Naive thymus-derived CD4-positive, alpha-beta T cell (primary cell): ENCODE measurements at regions not wholly inside any gene's neighbourhood (a gene's known extent, or its start where the extent isn't known, plus 50 kb on each side); places are given as distances from the start of the nearest gene placed in this dataset.

Source experiments
- ATAC-seq: fragments of 150-1000 bp; cut with Tn5 transposase; 2 replicates; pipeline ENCODE4 v1.10.0; 2021; ENCODE audit warnings: mild to moderate bottlenecking, moderate library complexity
- CTCF ChIA-PET: fragments of 350-600 bp; sonication (Branson Sonifier 250); formaldehyde crosslinking; loops from one replicate; lab custom pipeline; 2021; ENCODE audit warnings: antibody characterized with exemption; lab: Charles Lee
- POLR2A ChIA-PET: fragments of 350-600 bp; sonication (Branson Sonifier 250); formaldehyde crosslinking; loops from one replicate; lab custom pipeline; 2021; ENCODE audit warnings: antibody characterized with exemption, inconsistent platforms; lab: Charles Lee
- DNase-seq, 9 donors: peaks; one replicate each; pipeline versions ENCODE4 v3.0.0 to v3.0.0-alpha.2; 2020 to 2022; ENCODE audit warnings: mixed read lengths in 1 of 9
- H3K27ac ChIP-seq: one replicate; pipeline ENCODE4 v1.7.0; 2013; ENCODE audit warnings: mild to moderate bottlenecking, low read depth, low read length, moderate library complexity
- H3K27me3 ChIP-seq, 2 donors: one replicate each; pipeline ENCODE4 v1.7.0; 2013; ENCODE audit warnings: low read length in 2 of 2, mild to moderate bottlenecking in 2 of 2, moderate library complexity in 2 of 2; ENCODE audit not compliant: control insufficient read depth in 2 of 2, insufficient read depth in 2 of 2
- H3K36me3 ChIP-seq, 3 experiments: 1 replicate in 2 of 3; 2 replicates in 1 of 3; pipeline ENCODE4 v1.7.0; 2013; ENCODE audit warnings: low read length in 3 of 3, mild to moderate bottlenecking in 3 of 3, moderate library complexity in 1 of 3; ENCODE audit not compliant: insufficient read depth in 3 of 3, control insufficient read depth in 2 of 3
- H3K4me1 ChIP-seq, 2 donors: one replicate each; pipeline ENCODE4 v1.7.0; 2013; ENCODE audit warnings: low read length in 2 of 2, mild to moderate bottlenecking in 2 of 2, moderate library complexity in 1 of 2; ENCODE audit not compliant: control insufficient read depth in 2 of 2, insufficient read depth in 2 of 2
- H3K4me3 ChIP-seq: 2 replicates; pipeline ENCODE4 v1.7.0; 2013; ENCODE audit warnings: mild to moderate bottlenecking, low read length
- H3K9me3 ChIP-seq, 3 experiments: 1 replicate in 2 of 3; 2 replicates in 1 of 3; pipeline ENCODE4 v1.7.0; 2013; ENCODE audit warnings: low read length in 3 of 3; ENCODE audit not compliant: control insufficient read depth in 2 of 3
- H3K27ac Mint-ChIP-seq, 9 donors: one replicate each; pipeline ENCODE4 v1.8.0; 2020 to 2022; ENCODE audit warnings: mixed read lengths in 9 of 9, mild to moderate bottlenecking in 8 of 9, moderate library complexity in 5 of 9, inconsistent platforms in 2 of 9
- H3K27me3 Mint-ChIP-seq, 5 donors: one replicate each; pipeline ENCODE4 v1.8.0; 2021 to 2022; ENCODE audit warnings: mixed read lengths in 5 of 5, mild to moderate bottlenecking in 1 of 5
- H3K36me3 Mint-ChIP-seq, 5 donors: one replicate each; pipeline ENCODE4 v1.8.0; 2020 to 2022; ENCODE audit warnings: mixed read lengths in 5 of 5, mild to moderate bottlenecking in 3 of 5, inconsistent platforms in 1 of 5
- H3K4me1 Mint-ChIP-seq, 7 donors: one replicate each; pipeline ENCODE4 v1.8.0; 2020 to 2022; ENCODE audit warnings: mixed read lengths in 7 of 7, mild to moderate bottlenecking in 3 of 7, inconsistent platforms in 1 of 7
- H3K4me3 Mint-ChIP-seq, 10 donors: one replicate each; pipeline ENCODE4 v1.8.0; 2020 to 2022; ENCODE audit warnings: mild to moderate bottlenecking in 10 of 10, mixed read lengths in 10 of 10, moderate library complexity in 6 of 10, inconsistent platforms in 2 of 10
- H3K9me3 Mint-ChIP-seq, 11 donors: one replicate each; pipeline ENCODE4 v1.8.0; 2020 to 2022; ENCODE audit warnings: mixed read lengths in 11 of 11, mild to moderate bottlenecking in 4 of 11, inconsistent platforms in 1 of 11, moderate library complexity in 1 of 11
- intact Hi-C, 2 donors: fragments of 100-400 bp; cut with micrococcal nuclease; formaldehyde crosslinking; loops; one replicate each; pipeline ENCODE4 v1.15.1; 2023

DNA sequence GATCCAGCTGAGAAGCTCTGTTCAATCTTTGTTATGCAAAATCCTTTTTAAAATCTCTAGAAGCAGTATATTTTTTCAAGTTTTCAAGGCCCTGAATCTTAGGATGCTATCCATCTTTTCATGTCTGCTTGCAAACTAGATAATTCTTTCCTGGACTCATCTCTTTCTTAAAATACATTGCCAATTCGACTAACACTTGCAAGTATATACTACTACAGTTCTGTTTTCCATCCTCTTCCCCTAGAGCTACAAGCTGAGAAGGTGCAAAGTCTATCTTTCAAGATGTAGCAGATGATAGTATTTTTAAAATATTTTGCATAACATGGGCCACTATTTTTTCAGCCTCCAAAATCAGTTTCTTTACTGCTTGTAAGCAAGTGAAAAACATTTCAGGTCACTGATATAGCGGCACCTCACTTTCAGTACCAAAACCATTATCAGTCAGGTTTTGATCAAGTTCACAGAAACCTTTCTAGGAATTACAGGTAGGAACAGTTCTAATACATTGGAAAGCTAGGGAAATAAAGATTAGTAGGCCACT, 196.4 kb upstream of the CDH20 start:
- H3K27ac Mint-ChIP-seq, result no peak overlapping the region
- no peaks in the 10 kb centered on the region for H3K27me3 Mint-ChIP-seq
- peaks cover 0 to 13% (median 1%) of the 10 kb centered on the region in 11 donors for H3K9me3 Mint-ChIP-seq

DNA sequence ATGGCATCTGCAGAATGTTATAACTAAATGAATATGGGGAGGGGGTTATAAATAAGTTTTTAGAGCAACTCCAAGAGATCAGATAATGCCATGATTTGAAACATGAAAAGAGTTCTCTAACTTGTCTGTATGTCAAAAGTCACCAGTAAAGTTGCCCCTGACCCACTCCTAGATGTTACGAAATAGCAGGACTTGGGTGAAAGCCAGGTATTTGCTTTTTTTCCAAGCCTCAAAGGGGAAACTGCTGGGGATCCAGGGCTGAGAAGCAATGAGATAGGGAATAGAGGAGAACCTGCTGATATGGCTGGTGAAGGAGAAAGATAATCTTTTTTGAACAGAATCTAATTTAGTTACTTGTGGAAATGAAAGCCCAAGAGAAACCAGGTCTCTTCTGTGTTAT, 191.5 kb upstream of the CDH20 start:
- DNase-seq (no peak), ATAC-seq (no peak)
- H3K9me3 ChIP-seq, result no peaks in the 10 kb centered on the region
- no peaks in the 10 kb centered on the region for H3K36me3 Mint-ChIP-seq
- no peak overlapping the region for H3K27ac ChIP-seq
- no peaks in the 10 kb centered on the region for H3K27me3 Mint-ChIP-seq
- intact Hi-C loops, result no loop called here
- no peaks in the 10 kb centered on the region for H3K4me1 ChIP-seq
- POLR2A ChIA-PET, result no interaction called here
- peaks cover 0 to 24% (median 10%) of the 10 kb centered on the region in 11 donors for H3K9me3 Mint-ChIP-seq
- CTCF ChIA-PET, result no interaction called here
- H3K4me3 ChIP-seq, result no peak overlapping the region
- H3K4me1 Mint-ChIP-seq, result no peaks in the 10 kb centered on the region
- no peak overlapping the region for H3K4me3 Mint-ChIP-seq
- H3K36me3 ChIP-seq, result no peaks in the 10 kb centered on the region
- H3K27me3 ChIP-seq, result no peaks in the 10 kb centered on the region
- H3K27ac Mint-ChIP-seq, result no peak overlapping the region

More for the DNA sequence above, 196.4 kb upstream of the CDH20 start:
- intact Hi-C loops, result no loop called here
- ChIA-PET POLR2A (no interaction called here), CTCF (no interaction called here)
- no peak overlapping the region for H3K4me3 ChIP-seq
- Mint-ChIP-seq H3K4me1 (no peaks in the 10 kb centered on the region), H3K4me3 (no peak overlapping the region), H3K36me3 (no peaks in the 10 kb centered on the region)
- H3K9me3 ChIP-seq, result no peaks in the 10 kb centered on the region
- no peak overlapping the region for H3K27ac ChIP-seq
- DNase-seq (no peak), ATAC-seq (no peak)
- H3K4me1 ChIP-seq, result no peaks in the 10 kb centered on the region
- H3K36me3 ChIP-seq, result no peaks in the 10 kb centered on the region
- no peaks in the 10 kb centered on the region for H3K27me3 ChIP-seq

DNA sequence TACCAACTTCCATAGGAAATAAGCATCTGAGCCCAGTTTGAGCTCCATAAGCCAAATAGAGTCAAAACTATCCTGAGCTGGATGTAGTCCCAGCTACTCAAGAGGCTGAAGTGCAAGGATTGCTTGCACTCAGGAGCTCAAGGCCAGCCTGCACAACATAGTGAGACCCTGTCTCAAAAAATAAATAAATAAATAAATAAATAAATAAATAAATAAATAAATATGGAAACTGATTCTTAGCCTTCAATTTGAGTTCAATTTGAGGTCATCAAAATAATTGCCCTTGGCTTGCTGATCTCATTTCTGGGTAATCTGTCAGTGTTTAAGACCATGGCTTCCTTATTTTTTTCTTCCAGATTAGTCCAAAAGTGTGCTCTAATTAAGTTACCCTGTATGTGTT, 184.9 kb upstream of the CDH20 start:
- H3K36me3 ChIP-seq, result no peaks in the 10 kb centered on the region
- Mint-ChIP-seq H3K9me3 (peaks cover 2 to 18% (median 8%) of the 10 kb centered on the region in 11 donors), H3K27me3 (no peaks in the 10 kb centered on the region), H3K4me3 (no peak overlapping the region), H3K27ac (no peak overlapping the region), H3K4me1 (no peaks in the 10 kb centered on the region), H3K36me3 (no peaks in the 10 kb centered on the region)
- POLR2A ChIA-PET, result no interaction called here
- no peaks in the 10 kb centered on the region for H3K9me3 ChIP-seq
- no peaks in the 10 kb centered on the region for H3K4me1 ChIP-seq
- DNase-seq (no peak), ATAC-seq (no peak)
- CTCF ChIA-PET, result no interaction called here
- no peak overlapping the region for H3K4me3 ChIP-seq
- H3K27ac ChIP-seq, result no peak overlapping the region
- intact Hi-C loops, result no loop called here
- no peaks in the 10 kb centered on the region for H3K27me3 ChIP-seq

DNA sequence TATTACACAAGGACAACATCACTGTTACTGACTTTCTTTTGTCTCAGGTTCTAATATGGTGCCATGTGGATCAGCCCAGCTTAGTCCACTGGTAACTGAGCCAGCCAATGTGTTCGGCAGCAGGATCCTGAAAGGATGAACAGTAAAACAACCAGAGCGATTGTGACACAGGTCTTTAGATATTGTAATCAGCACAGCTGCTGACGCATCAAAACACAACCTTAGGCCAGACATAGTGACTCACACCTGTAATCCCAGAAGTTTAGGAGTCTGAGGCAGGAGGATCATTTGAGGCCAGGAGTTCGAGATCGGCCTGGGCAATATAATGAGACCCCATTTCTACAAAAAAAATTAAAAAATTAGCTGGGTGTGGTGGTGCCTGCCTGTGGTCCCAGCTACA, 183.4 kb upstream of the CDH20 start:
- intact Hi-C loops, result no loop called here
- Mint-ChIP-seq H3K4me3 (no peak overlapping the region), H3K4me1 (no peaks in the 10 kb centered on the region), H3K27ac (no peak overlapping the region), H3K27me3 (no peaks in the 10 kb centered on the region), H3K36me3 (no peaks in the 10 kb centered on the region), H3K9me3 (peaks cover 2 to 9% (median 4%) of the 10 kb centered on the region in 11 donors)
- DNase-seq (no peak), ATAC-seq (no peak)
- H3K4me3 ChIP-seq, result no peak overlapping the region
- ChIA-PET POLR2A (no interaction called here), CTCF (no interaction called here)
- no peak overlapping the region for H3K27ac ChIP-seq
- H3K4me1 ChIP-seq, result no peaks in the 10 kb centered on the region
- no peaks in the 10 kb centered on the region for H3K36me3 ChIP-seq
- H3K27me3 ChIP-seq, result no peaks in the 10 kb centered on the region
- H3K9me3 ChIP-seq, result no peaks in the 10 kb centered on the region

DNA sequence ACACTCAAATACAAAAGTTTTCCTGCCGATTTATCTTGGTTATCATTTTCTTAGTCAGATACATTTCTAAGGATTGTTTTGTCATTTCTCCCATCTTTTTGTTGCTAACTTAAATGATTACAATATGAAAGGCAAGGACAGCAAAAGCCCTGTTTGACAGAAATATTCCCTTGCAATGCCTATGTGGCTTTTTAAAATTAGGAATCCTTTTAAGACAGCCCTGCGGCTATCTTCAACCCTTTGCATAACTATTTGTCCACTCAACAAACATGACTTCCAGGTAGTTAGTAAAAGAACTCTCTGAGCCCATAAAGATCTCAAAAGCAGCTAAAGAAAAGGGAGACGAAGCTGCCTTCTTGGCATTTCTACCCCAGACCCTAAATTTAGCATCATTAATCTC, 179.7 kb upstream of the CDH20 start:
- Mint-ChIP-seq H3K36me3 (no peaks in the 10 kb centered on the region), H3K9me3 (peaks cover 0 to 11% (median 2%) of the 10 kb centered on the region in 11 donors), H3K27ac (no peak overlapping the region), H3K27me3 (no peaks in the 10 kb centered on the region), H3K4me1 (no peaks in the 10 kb centered on the region), H3K4me3 (no peak overlapping the region)
- H3K36me3 ChIP-seq, result no peaks in the 10 kb centered on the region
- POLR2A ChIA-PET, result no interaction called here
- intact Hi-C loops, result no loop called here
- no peaks in the 10 kb centered on the region for H3K27me3 ChIP-seq
- ATAC-seq (no peak), DNase-seq (no peak)
- no peaks in the 10 kb centered on the region for H3K9me3 ChIP-seq
- H3K4me3 ChIP-seq, result no peak overlapping the region
- CTCF ChIA-PET, result no interaction called here
- H3K27ac ChIP-seq, result no peak overlapping the region
- H3K4me1 ChIP-seq, result no peaks in the 10 kb centered on the region

DNA sequence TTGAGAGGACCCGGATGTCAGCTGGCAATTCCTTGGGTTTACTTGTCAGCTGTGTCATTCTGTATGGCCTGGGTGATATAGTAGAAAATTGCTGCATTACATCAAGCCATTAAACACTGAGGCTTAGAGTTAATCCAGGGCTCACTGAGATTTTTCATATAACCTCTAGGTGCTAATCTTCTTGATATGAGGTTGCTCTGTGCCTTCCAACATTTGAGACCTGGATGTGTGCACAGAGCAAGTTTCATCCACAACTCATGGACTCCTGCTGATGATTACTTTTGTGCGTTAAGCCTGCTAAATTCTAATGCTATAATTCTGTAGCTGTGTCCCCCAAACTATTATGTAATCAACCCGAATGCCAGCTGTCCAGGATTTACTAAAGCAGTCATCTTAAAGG, 178.4 kb upstream of the CDH20 start:
- ATAC-seq (no peak), DNase-seq (no peak)
- intact Hi-C loops, result no loop called here
- Mint-ChIP-seq H3K9me3 (peaks cover 0 to 11% (median 2%) of the 10 kb centered on the region in 11 donors), H3K4me3 (no peak overlapping the region), H3K36me3 (no peaks in the 10 kb centered on the region), H3K4me1 (no peaks in the 10 kb centered on the region), H3K27ac (no peak overlapping the region), H3K27me3 (no peaks in the 10 kb centered on the region)
- Histone ChIP-seq H3K4me3 (no peak overlapping the region), H3K27ac (no peak overlapping the region), H3K4me1 (no peaks in the 10 kb centered on the region), H3K36me3 (no peaks in the 10 kb centered on the region), H3K9me3 (no peaks in the 10 kb centered on the region), H3K27me3 (no peaks in the 10 kb centered on the region)
- ChIA-PET POLR2A (no interaction called here), CTCF (no interaction called here)

DNA sequence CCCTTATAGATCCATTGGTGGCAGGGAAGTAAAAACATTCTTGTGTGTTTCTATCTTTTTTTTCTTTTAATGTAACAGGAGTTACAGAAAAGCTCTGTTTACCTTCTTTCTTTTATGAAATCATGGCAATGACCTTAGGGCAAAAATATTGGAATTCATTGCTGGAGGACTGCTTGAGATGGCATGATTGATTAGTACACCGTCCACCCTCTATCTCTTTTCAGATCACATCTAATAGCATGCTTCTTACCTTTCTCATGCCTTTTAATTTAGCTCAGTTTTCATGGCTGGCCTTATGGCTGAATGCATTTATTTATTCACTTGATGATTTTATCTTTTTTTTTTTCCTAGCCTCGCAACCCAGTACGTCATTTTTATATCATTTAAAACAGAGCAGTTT, 177.6 kb upstream of the CDH20 start:
- Histone ChIP-seq H3K27me3 (no peaks in the 10 kb centered on the region), H3K9me3 (no peaks in the 10 kb centered on the region), H3K27ac (no peak overlapping the region), H3K4me1 (no peaks in the 10 kb centered on the region), H3K36me3 (no peaks in the 10 kb centered on the region), H3K4me3 (no peak overlapping the region)
- H3K9me3 Mint-ChIP-seq, result peaks cover 0 to 11% (median 0%) of the 10 kb centered on the region in 11 donors
- no peak for ATAC-seq
- intact Hi-C loops, result no loop called here
- ChIA-PET POLR2A (no interaction called here), CTCF (no interaction called here)
- no peaks in the 10 kb centered on the region for H3K27me3 Mint-ChIP-seq
- H3K4me3 Mint-ChIP-seq, result no peak overlapping the region
- H3K36me3 Mint-ChIP-seq, result no peaks in the 10 kb centered on the region
- H3K27ac Mint-ChIP-seq, result no peak overlapping the region
- H3K4me1 Mint-ChIP-seq, result no peaks in the 10 kb centered on the region
- no peak for DNase-seq
